H9 (cell line): ENCODE measurements at regions not wholly inside any gene's neighbourhood (a gene's known extent, or its start where the extent isn't known, plus 50 kb on each side); places are given as distances from the start of the nearest gene placed in this dataset.

Experiments used
- DNase-seq: peaks from one replicate; pipeline ENCODE4 v3.0.0-alpha.2; 2017
- H2AFZ ChIP-seq: one replicate; pipeline ENCODE4 v1.6.1; 2013; ENCODE audit warnings: mild to moderate bottlenecking, low read length, control low read depth, moderate library complexity
- H2AK5ac ChIP-seq: 2 replicates; pipeline ENCODE4 v1.6.1; 2013; ENCODE audit warnings: low read length, control low read depth, mixed read lengths; ENCODE audit not compliant: insufficient read length
- H2BK120ac ChIP-seq: one replicate; pipeline ENCODE4 v1.6.1; 2013; ENCODE audit warnings: low read depth, mild to moderate bottlenecking, low read length, control low read depth, inconsistent platforms; ENCODE audit not compliant: poor library complexity, severe bottlenecking
- H2BK12ac ChIP-seq: 2 replicates; pipeline ENCODE4 v1.6.1; 2013; ENCODE audit warnings: low read length, control low read depth, mixed read lengths, low read depth; ENCODE audit not compliant: insufficient read length
- H2BK15ac ChIP-seq: 2 replicates; pipeline ENCODE4 v1.6.1; 2013; ENCODE audit warnings: low read depth, low read length, control low read depth
- H2BK20ac ChIP-seq: one replicate; pipeline ENCODE4 v1.6.1; 2013; ENCODE audit warnings: low read depth, mild to moderate bottlenecking, low read length, control low read depth, inconsistent platforms; ENCODE audit not compliant: poor library complexity, severe bottlenecking
- H2BK5ac ChIP-seq: 2 replicates; pipeline ENCODE4 v1.6.1; 2013; ENCODE audit warnings: low read length, control low read depth, mixed read lengths; ENCODE audit not compliant: insufficient read length
- H3K14ac ChIP-seq: 2 replicates; pipeline ENCODE4 v1.6.1; 2013; ENCODE audit warnings: low read length, control low read depth; ENCODE audit not compliant: insufficient read depth
- H3K18ac ChIP-seq: 2 replicates; pipeline ENCODE4 v1.6.1; 2013; ENCODE audit warnings: low read depth, mild to moderate bottlenecking, mixed read lengths, low read length, control low read depth; ENCODE audit not compliant: insufficient read length
- H3K23ac ChIP-seq: 2 replicates; pipeline ENCODE4 v1.6.1; 2013; ENCODE audit warnings: low read length, control low read depth, mixed read lengths, low read depth; ENCODE audit not compliant: insufficient read length
- H3K23me2 ChIP-seq: 2 replicates; pipeline ENCODE4 v1.6.1; 2013; ENCODE audit warnings: low read depth, mild to moderate bottlenecking, mixed read lengths, low read length, control low read depth; ENCODE audit not compliant: insufficient read length, poor library complexity, severe bottlenecking
- H3K27ac ChIP-seq: 2 replicates; pipeline ENCODE4 v1.5.1; 2013; ENCODE audit warnings: low read length, control low read depth, mixed read lengths, low read depth; ENCODE audit not compliant: insufficient read length
- H3K27me3 ChIP-seq: 2 replicates; pipeline ENCODE4 v1.6.1; 2013; ENCODE audit warnings: low read length, control low read depth, inconsistent platforms; ENCODE audit not compliant: insufficient read depth
- H3K4ac ChIP-seq: 2 replicates; pipeline ENCODE4 v1.6.1; 2013; ENCODE audit warnings: low read depth, mild to moderate bottlenecking, control low read depth, inconsistent platforms, low read length, moderate library complexity
- H3K4me1 ChIP-seq: 2 replicates; pipeline ENCODE4 v1.6.1; 2013; ENCODE audit warnings: low read length, control low read depth, inconsistent platforms; ENCODE audit not compliant: insufficient read depth
- H3K4me2 ChIP-seq: 2 replicates; pipeline ENCODE4 v1.6.1; 2013; ENCODE audit warnings: low read length, control low read depth, mixed read lengths; ENCODE audit not compliant: insufficient read length, insufficient read depth
- H3K56ac ChIP-seq: 2 replicates; pipeline ENCODE4 v1.6.1; 2013; ENCODE audit warnings: low read depth, mild to moderate bottlenecking, mixed read lengths, low read length, control low read depth; ENCODE audit not compliant: insufficient read length
- H3K79me1 ChIP-seq: 2 replicates; pipeline ENCODE4 v1.6.1; 2013; ENCODE audit warnings: low read depth, mild to moderate bottlenecking, moderate library complexity, low read length, control low read depth, inconsistent platforms; ENCODE audit not compliant: insufficient read depth, poor library complexity, severe bottlenecking
- H3K79me2 ChIP-seq: 2 replicates; pipeline ENCODE4 v1.6.1; 2013; ENCODE audit warnings: low read length, control low read depth, inconsistent platforms; ENCODE audit not compliant: insufficient read depth
- H3K9ac ChIP-seq: 2 replicates; pipeline ENCODE4 v1.6.1; 2013; ENCODE audit warnings: low read length, control low read depth, mixed read lengths; ENCODE audit not compliant: insufficient read length; ENCODE audit errors: extremely low read depth
- H3K9me3 ChIP-seq: one replicate; pipeline ENCODE4 v1.6.1; 2013; ENCODE audit warnings: low read depth, low read length, inconsistent platforms; ENCODE audit not compliant: control insufficient read depth
- H3T11ph ChIP-seq: one replicate; pipeline ENCODE4 v1.6.1; 2013; ENCODE audit warnings: mild to moderate bottlenecking, low read length, control low read depth, inconsistent platforms
- H4K20me1 ChIP-seq: one replicate; pipeline ENCODE4 v1.6.1; 2013; ENCODE audit not compliant: control insufficient read depth, insufficient read length, insufficient read depth
- H4K5ac ChIP-seq: 2 replicates; pipeline ENCODE4 v1.6.1; 2013; ENCODE audit warnings: low read depth, mild to moderate bottlenecking, mixed read lengths, low read length, control low read depth; ENCODE audit not compliant: insufficient read length
- H4K8ac ChIP-seq: replicated peaks from 2 replicates; pipeline ENCODE4 v1.6.1; 2013; ENCODE audit warnings: low read length, control low read depth, mixed read lengths, low read depth; ENCODE audit not compliant: insufficient read length
- H4K91ac ChIP-seq: 2 replicates; pipeline ENCODE4 v1.6.1; 2013; ENCODE audit warnings: low read depth, mild to moderate bottlenecking, moderate library complexity, mixed read lengths, low read length, control low read depth; ENCODE audit not compliant: insufficient read length
- H3K27ac Mint-ChIP-seq, 3 experiments: 2 replicates in 2 of 3; 3 replicates in 1 of 3; pipeline ENCODE4 v1.8.0; 2020 to 2021; ENCODE audit warnings: mixed read lengths in 3 of 3, mild to moderate bottlenecking in 1 of 3, moderate library complexity in 1 of 3
- H3K27me3 Mint-ChIP-seq: 2 replicates; pipeline ENCODE4 v1.8.0; 2021; ENCODE audit warnings: low read depth, mild to moderate bottlenecking, moderate library complexity, mixed read lengths
- H3K36me3 Mint-ChIP-seq, 3 experiments: 2 replicates in 2 of 3; 3 replicates in 1 of 3; pipeline ENCODE4 v1.8.0; 2020 to 2021; ENCODE audit warnings: low read depth in 3 of 3, mixed read lengths in 3 of 3; ENCODE audit not compliant: insufficient read depth in 1 of 3
- H3K4me1 Mint-ChIP-seq, 2 experiments: 2 replicates each; pipeline ENCODE4 v1.8.0; 2020; ENCODE audit warnings: mixed read lengths in 2 of 2
- H3K4me3 Mint-ChIP-seq, 2 experiments: 2 replicates in 1 of 2; 3 replicates in 1 of 2; pipeline ENCODE4 v1.8.0; 2020 to 2021; ENCODE audit warnings: mild to moderate bottlenecking in 2 of 2, mixed read lengths in 2 of 2, moderate library complexity in 1 of 2
- H3K9me3 Mint-ChIP-seq, 2 experiments: 2 replicates in 1 of 2; 3 replicates in 1 of 2; pipeline ENCODE4 v1.8.0; 2020; ENCODE audit warnings: mild to moderate bottlenecking in 2 of 2, mixed read lengths in 2 of 2, moderate library complexity in 1 of 2
- CTCF ChIP-seq: fragments of 200-600 bp; sonication (generic); conservative IDR thresholded peaks from 3 replicates; pipeline ENCODE4 v1.8.0; 2021; ENCODE audit warnings: antibody characterized with exemption, mild to moderate bottlenecking
- WGBS: extraction: QIAGEN DNeasy Blood & Tissue Kit; methylation state at CpG from one replicate; pipeline ENCODE4 v1.1.7; 2013; ENCODE audit warnings: missing lambda C conversion rate, low lambda C conversion rate, mixed read lengths; ENCODE audit not compliant: insufficient read length; ENCODE audit errors: extremely low coverage; 5-methylcytosine and 5-hydroxymethylcytosine counted together

- H3K56ac ChIP-seq = no peak overlapping the region
- no peak overlapping the region for H3T11ph ChIP-seq
- no peak overlapping the region for H3K27ac ChIP-seq
- H4K91ac ChIP-seq = no peak overlapping the region
- no peak overlapping the region for H3K4me3 Mint-ChIP-seq
- H3K27ac Mint-ChIP-seq = no peak overlapping the region
- no peaks in the 10 kb centered on the region for H3K9me3 ChIP-seq
- no peak overlapping the region for H4K8ac ChIP-seq
- no peak overlapping the region for H2BK5ac ChIP-seq
- no peak for DNase-seq
- H3K9me3 Mint-ChIP-seq = peaks cover 10 to 11% of the 10 kb centered on the region in 2 experiments; a peak in 4 of 5 replicates
- no peak overlapping the region for H3K9ac ChIP-seq
- H4K20me1 ChIP-seq = no peaks in the 10 kb centered on the region
- H3K23ac ChIP-seq = no peak overlapping the region
- H4K5ac ChIP-seq = no peak overlapping the region
- no peak overlapping the region for H2BK20ac ChIP-seq
- H2AFZ ChIP-seq = no peak overlapping the region
- no peaks in the 10 kb centered on the region for H3K79me2 ChIP-seq
- no peaks in the 10 kb centered on the region for H3K4me1 ChIP-seq
- no peak for TF ChIP-seq CTCF
- no peak overlapping the region for H2BK12ac ChIP-seq
- no peaks in the 10 kb centered on the region for H3K79me1 ChIP-seq
- peaks cover 0 to 14% (median 4%) of the 10 kb centered on the region in 3 experiments; a peak in 6 of 7 replicates for H3K36me3 Mint-ChIP-seq
- no peaks in the 10 kb centered on the region; a peak in 1 of 4 replicates for H3K4me1 Mint-ChIP-seq
- no peak overlapping the region for H2BK120ac ChIP-seq
- H3K23me2 ChIP-seq = no peaks in the 10 kb centered on the region
- no peak overlapping the region for H2AK5ac ChIP-seq
- no peak overlapping the region for H3K4me2 ChIP-seq
- no CpG with 5 or more reads among the region's 8 CpGs for WGBS
- no peaks in the 10 kb centered on the region for H3K27me3 ChIP-seq
- H2BK15ac ChIP-seq = no peak overlapping the region
- H3K27me3 Mint-ChIP-seq = no peaks in the 10 kb centered on the region
- no peak overlapping the region for H3K4ac ChIP-seq
- H3K18ac ChIP-seq = no peak overlapping the region
- no peak overlapping the region for H3K14ac ChIP-seq
Observed at GRCh38 chr2:5561006-5561405, 131.2 kb upstream of the SOX11 start.
